ENCODE measurements at regions not wholly inside any gene's neighbourhood (a gene's known extent, or its start where the extent isn't known, plus 50 kb on each side); places are given as distances from the start of the nearest gene placed in this dataset.

DNA sequence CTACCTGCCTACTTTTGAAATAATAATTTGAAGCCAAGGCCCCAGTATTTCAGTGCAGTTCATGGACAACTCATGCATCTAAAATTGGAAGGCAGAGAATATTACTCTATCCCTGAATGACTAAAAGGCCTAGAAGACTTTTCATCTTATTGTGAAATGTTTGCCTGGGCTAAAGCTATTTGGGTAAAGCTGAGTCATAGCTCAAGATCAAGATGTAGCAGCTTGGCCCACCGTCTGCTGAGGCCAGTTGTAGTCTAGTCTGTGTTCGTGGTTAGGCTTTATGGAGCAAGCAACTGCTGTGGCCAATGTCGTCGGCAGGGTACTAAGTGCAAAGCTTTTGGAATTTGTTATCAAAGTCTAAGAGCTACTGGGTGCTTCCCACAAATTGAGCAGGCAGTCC lies 929.1 kb downstream of the RAB28 start:
- no peaks in the 10 kb centered on the region for H3K9me2 ChIP-seq (ENCODE audit: insufficient read depth)
- ChIA-PET POLR2A (no interaction called here), CTCF (no interaction called here), RAD21 (ENCODE audit: low non-redundant PET in 1 of 2, low total read pairs in 2 of 2, uncharacterized antibody in 2 of 2, unreplicated experiment in 2 of 2) (no interaction called here)
- no peak for DNase-seq (ENCODE audit: low read depth, low spot score)
- no peak for TF ChIP-seq ELF1 (IDR thresholded peaks at IDR 0.05; ENCODE audit: borderline replicate concordance, low read depth)
- TF ChIP-seq SIN3A (IDR thresholded peaks at IDR 0.05; ENCODE audit: low read depth): no peak
- peak; percentile 67; the same call in 1 of the 2 replicates for TF ChIP-seq CEBPB (IDR thresholded peaks at IDR 0.05; ENCODE audit: low read depth)
- no peak for TF ChIP-seq MAX (IDR thresholded peaks at IDR 0.05)
- TF ChIP-seq, protein P1, sequence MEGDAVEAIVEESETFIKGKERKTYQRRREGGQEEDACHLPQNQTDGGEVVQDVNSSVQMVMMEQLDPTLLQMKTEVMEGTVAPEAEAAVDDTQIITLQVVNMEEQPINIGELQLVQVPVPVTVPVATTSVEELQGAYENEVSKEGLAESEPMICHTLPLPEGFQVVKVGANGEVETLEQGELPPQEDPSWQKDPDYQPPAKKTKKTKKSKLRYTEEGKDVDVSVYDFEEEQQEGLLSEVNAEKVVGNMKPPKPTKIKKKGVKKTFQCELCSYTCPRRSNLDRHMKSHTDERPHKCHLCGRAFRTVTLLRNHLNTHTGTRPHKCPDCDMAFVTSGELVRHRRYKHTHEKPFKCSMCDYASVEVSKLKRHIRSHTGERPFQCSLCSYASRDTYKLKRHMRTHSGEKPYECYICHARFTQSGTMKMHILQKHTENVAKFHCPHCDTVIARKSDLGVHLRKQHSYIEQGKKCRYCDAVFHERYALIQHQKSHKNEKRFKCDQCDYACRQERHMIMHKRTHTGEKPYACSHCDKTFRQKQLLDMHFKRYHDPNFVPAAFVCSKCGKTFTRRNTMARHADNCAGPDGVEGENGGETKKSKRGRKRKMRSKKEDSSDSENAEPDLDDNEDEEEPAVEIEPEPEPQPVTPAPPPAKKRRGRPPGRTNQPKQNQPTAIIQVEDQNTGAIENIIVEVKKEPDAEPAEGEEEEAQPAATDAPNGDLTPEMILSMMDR (IDR thresholded peaks at IDR 0.05 in 2 of 3, conservative IDR thresholded peaks at IDR 0.05 in 1 of 3; ENCODE audit: borderline replicate concordance in 1 of 3, insufficient read depth in 1 of 3, low read depth in 2 of 3, low read length in 2 of 3): no peak
- TF ChIP-seq REST (IDR thresholded peaks at IDR 0.05; ENCODE audit: low read depth): no peak
- TF ChIP-seq TCF7L2 (IDR thresholded peaks at IDR 0.05; ENCODE audit: borderline replicate concordance, extremely low read depth, insufficient read depth, insufficient read length): no peak
- H3K4me3 ChIP-seq (replicated peaks in 1 of 2; ENCODE audit: low read depth in 1 of 2, low read length in 2 of 2): no peak overlapping the region
- no peaks in the 10 kb centered on the region for H3K9me3 ChIP-seq (ENCODE audit: control insufficient read depth in 1 of 2, insufficient read depth in 1 of 2, low read depth in 1 of 2, low read length in 2 of 2)
- H2AFZ ChIP-seq (ENCODE audit: low read depth, low read length, poor library complexity, severe bottlenecking): no peak overlapping the region
- H3K4me2 ChIP-seq (ENCODE audit: low read length): no peak overlapping the region
- H3K4me1 ChIP-seq (ENCODE audit: control insufficient read depth in 1 of 2, insufficient read depth in 2 of 2, low read length in 2 of 2): no peaks in the 10 kb centered on the region
- no peak overlapping the region for H3K27ac ChIP-seq (ENCODE audit: low read depth, low read length)
- 0 out of 2 replicates have a peak, but pooled peaks have one; percentile 34 for ATAC-seq
- H3K27me3 ChIP-seq (ENCODE audit: insufficient read depth, low read length): no peaks in the 10 kb centered on the region
- intact Hi-C loops (cut with micrococcal nuclease): no loop called here
- H3K36me3 ChIP-seq (ENCODE audit: control insufficient read depth in 1 of 2, insufficient read depth in 2 of 2, low read length in 2 of 2): no peaks in the 10 kb centered on the region
- no peaks in the 10 kb centered on the region for H4K20me1 ChIP-seq (ENCODE audit: insufficient read depth)
- no peak overlapping the region for H3K9ac ChIP-seq (ENCODE audit: low read length)
- BruUV-seq (replicated peaks): no TSS peak
- no peaks in the 10 kb centered on the region for H3K79me2 ChIP-seq (ENCODE audit: insufficient read depth, low read length)
